Activated CD4-positive, alpha-beta T cell treated with anti-CD3 and anti-CD28 coated beads, Interleukin-2, Interleukin-6, amounts not matched to agents 100 ng/mL and 50 ng/mL, durations not matched to agents 16 hours and 8 hours (primary cell): ENCODE measurements at regions not wholly inside any gene's neighbourhood (a gene's known extent, or its start where the extent isn't known, plus 50 kb on each side); places are given as distances from the start of the nearest gene placed in this dataset.

Experiments used
- DNase-seq: peaks from one replicate; pipeline ENCODE4 v3.0.0-alpha.2; 2020

DNA sequence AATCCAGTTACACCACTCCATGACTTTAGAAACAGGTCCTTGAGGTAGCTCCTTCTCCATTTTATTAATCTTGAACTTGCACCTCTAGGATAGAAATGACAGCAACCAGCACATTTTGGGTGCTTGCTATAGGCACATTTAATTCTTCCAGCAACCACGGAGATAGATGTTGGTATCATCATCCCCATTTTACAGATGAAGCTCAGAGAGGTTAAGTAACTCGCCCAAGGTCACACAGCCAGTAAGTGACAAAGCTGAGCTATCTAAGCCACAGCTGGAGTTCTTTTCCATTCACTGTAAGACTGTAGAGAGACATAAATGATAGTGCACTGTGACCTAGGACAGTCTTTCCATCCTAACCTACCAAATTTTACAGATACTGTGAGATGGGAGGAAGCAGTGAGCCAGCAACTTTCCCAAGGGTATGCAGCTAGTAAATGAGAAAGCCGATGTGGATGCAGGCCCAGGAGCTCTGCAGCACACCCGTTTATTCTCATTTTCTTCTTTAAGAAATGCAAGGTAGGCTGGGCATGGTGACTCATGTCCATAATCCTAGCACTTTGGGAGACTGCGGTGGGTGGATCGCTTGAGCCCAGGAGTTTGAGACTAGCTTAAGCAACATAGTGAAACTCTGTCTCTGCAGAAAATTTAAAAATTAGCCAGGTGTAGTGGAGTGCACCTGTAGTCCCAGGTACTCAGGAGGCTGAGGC lies 103.2 kb downstream of the TBX5 start:
- DNase-seq, result no peak

DNA sequence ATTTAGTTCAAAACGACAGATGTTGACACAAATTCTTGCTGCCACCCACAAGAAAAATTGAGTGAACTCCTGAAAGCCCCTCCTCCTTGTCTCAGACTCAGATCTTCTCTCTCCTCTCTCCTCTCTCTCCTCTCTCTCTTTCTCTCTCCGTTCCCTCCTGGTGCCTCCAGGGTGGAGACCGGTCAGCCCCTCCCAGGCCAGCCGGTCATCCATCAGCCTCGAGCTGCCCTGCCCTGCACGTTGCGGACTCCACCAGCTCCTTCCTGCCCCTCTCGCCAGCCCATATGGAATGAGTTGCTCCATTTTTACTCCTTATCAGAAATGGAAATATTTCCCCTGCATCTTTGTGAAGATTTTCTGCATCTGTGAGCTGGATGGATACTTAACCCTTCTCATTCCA lies 103.8 kb downstream of the TBX5 start:
- DNase-seq, result no peak

DNA sequence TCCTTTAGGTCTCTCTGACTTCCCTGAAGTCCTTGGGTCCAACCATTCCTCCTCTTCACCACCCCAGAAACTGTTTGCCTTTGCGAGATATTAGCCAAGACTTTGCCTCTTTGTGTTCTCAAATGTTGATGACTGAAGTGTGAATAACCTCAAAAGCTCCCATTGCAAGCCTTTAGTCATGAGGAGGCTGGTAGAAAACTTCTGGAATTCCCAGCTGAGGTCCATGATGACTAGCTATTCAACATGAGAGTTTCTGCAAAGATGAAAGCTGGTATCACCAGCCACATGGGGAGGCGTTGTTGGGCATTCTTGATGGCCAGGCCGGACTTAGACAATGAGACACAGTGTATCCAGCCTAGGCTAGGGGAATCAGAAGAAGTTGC lies 111.7 kb downstream of the TBX5 start:
- DNase-seq, result no peak

DNA sequence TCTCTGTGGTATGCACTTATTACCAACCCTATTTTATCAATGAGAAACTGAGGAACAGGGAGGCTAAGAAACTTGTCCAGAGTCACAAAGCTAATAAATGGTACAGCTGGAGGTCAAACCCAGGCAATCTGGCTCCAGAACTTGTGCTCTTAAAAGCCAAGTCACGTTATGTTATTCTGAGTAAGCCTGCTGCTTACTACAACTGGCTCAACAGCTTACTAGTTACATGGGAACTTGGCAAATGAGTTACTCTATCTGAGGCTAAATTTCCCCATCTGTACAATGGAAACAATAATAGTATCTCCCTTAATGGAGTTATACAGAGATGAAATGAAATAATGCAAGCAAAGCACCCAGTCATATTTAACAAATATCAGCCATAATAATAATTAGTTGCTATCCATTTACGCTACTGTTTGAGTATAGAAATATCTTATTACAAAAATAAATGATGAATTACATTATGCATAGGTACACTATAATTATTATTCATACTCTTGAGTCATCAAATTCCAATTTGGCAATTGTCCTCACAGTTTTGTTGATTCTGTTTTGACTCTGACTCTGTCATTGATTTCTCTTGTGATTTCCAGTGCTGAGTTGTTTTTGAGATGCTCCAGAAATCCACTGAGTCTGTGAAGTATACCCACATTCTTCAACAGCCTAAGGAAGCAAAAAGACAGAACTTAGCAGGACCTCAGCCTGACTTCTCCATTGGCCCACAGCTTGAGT lies 112.2 kb downstream of the TBX5 start:
- DNase-seq, result no peak

DNA sequence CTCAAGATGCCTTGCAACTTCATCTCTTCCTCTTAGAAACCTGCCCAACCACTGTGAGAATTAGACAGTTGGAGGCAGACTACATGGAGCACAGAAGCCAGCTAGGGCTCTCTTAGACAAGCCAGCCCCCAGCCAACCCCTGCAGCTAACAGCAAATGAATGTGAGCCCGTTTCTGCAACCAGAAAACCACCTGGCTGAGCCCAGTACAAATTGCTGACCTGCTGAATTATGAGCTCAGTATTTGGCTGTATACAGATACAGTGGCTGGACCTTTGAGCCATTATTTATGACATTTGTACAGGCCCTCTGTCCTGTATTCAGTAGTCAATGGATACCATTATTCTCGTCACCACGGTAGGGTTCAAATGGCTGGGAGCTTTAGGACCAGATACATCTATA lies 112.9 kb downstream of the TBX5 start:
- DNase-seq, result no peak

DNA sequence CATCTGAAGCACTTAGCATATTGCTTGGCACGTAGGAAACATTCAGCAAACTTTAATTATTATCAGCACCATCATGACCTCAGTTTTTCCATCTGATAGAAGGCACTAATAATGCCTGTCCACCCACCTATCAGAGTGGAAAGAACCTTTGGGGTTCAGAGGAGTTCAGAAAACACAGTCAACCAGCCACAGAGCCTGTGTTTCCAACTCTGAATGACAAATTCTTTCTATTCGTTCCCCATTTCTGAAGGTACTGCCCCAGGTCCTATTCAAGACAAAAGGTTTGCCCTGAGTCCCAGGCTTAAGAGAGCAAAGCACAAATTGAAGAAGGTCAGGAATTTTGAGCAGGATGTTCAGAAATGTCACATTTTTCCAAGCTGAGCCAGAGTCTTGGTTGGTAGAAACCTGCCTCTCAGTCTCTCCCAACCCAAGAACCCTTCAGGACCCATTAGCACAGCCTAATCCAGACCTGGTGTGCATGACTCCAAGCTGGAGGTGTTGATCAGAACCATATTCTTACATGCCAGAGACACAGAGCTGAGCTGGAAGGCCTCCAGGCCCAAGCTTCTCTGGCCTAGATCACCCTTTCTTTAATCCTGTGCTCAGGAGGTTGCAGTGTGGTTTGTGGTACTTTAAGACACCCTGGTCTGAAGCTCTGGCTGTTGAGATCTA lies 114.4 kb downstream of the TBX5 start:
- DNase-seq, result no peak

DNA sequence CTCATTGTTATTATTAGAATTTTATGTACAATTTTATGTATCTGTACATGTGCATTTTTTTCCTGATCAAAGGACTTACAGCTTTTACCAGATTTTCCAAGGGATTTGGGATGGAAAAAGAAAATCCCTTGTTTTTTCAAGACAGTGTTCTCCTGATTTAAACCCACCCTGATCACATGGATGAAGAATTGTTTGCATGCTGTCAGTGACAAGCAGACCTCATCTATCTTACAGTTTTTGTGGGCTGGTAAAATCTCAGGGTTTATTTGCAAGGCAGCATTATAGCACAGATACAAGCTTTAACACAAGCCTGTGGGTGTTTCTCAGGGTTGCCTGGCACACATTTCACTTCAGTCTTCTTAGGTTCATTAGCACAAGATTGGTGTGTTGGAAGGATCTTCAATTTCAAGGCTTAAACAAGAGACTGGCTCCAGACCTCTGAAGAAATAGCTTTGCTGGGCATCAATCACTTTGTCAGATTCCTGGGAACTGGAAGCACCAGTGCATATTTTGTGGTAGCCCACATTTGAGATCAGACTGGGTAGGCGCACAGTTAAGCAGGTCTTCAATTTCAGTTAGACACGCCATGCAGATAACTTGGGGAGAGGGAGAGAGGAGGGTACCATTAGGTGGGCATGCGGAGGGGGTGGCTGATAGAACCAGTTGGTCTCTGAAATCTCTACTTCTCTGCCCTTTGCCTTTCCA lies 118.0 kb downstream of the TBX5 start:
- no peak for DNase-seq

DNA sequence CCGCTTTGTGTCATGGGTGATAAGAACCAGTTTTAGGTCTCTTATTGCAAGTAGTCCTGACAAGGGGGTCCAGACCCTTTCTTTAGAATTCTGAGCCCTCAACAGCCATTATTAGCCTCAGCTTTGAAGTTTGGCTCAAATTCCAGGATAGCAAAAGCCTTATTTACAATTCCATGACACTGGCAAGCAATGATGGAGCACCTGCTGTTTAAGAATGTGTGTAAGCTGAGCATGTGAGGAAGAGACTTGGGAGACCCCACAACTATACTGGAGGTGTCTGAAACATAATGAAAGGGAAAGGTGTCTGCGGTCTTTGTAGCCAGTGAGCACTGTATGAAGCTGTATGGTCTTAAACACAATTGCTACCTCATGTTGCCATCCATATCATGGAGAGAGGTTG lies 119.8 kb downstream of the TBX5 start:
- no peak for DNase-seq

DNA sequence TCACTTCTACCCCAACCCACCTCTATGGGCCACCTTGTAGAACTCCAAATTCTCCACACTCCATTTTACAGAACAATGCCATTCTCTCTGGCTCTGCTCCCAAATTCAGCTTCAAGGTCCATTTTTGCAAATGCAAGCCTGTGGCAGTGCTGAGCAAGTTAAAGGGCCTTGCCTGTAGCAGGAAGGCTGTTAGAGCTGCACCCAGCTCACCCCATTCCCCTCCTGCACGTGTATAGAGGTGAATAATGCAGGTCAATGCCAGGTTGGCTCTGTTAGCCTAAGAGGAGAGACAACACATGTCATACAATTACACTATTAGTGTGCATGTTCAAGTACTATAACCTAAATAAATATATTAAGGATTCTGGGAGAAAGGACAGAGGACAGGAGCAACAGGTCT lies 120.4 kb downstream of the TBX5 start:
- DNase-seq, result no peak

DNA sequence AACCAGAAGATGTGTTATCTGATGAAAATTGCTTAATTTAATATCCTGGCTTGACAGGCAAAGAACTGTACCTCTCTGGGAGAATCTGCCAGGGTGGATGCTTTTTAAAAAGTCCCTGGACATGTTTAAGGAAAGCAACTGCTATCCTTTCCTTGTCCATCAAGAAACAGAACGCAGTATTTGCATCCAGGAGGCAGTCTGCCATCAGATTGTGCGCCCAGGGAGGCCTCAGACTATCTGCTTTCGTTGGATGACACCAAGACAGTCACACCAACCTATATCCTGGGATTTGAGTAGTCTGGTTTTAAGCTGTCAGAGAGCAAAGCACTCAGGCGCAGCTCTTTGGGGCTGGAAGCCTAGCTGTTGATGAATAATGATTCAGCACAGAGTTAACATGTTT lies 121.9 kb downstream of the TBX5 start:
- DNase-seq, result no peak

DNA sequence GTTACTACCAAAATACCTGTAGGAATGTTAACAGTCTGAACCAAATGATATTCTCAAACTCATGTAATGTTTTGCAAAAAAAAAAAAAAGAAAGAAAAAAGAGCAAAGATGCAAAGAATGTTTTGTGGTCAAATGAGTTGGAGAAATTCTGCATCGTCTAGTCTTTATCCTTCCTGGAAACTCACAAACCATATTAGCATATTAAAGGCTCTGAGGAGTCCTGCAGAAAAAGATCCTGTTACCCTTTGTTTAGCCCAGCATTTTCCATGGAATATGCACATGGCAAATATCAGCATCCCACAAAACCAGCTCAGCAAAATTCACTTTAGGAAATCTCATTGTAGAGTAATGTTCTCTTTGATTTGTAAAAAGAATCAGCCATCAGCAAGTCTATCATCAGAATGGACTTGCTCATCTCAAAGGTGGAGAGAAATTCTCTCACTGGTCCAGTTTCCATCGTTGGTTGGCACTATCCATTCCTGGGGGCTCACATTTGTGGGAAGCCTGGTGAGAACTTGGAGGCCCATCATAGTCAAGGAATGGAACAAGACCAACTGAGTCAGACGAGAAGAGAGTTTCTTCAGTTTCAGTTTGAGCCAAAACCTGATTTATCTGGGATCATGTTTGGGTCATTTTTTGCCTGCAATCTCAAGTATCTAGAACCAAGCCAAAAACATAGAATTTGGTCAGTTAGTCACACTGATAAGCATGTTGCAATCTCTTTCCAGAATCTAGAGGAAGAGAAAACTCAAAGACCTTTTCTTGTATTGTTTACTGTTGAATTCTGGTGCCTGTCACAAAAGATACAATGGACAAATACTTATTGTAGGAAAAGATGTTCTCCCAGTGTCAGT lies 129.8 kb downstream of the TBX5 start:
- no peak for DNase-seq

DNA sequence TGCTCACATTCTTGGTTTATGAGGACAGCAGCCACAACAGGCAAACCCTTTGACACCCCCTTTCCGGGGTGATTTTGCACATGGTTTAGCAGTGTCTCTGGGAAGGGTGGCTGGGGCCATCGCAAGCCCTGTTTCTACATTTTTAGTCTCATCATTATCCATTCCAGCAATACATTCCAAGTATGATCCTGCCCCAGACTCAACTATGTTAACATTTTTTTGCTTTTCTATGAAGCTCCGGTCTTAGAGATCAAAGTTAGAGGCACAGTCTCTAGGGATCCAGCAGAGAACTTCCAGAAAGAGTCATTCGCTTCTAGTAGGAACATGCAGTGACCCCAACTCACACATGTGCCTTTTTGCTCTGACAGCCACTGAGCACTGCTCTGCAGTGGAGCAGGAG lies 130.9 kb downstream of the TBX5 start:
- no peak for DNase-seq

DNA sequence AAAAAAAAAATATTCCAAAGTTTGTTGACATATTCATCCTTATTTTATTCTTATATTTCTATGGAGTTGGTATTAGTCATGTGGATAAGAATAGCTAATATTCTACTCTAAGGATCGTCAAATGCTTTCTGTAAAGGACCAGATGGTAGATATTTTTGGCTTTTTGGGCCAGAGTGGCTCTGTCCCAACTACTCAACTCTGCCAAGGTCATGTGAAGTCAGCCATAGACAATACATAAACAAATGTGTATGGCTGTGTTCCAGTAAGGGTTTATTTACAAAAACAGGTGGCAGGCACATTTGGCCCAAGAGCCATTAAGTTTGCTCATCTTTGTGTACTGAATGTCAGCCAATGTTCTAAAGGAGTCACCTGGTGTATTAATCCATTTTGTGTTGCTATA lies 131.8 kb downstream of the TBX5 start:
- DNase-seq, result no peak

DNA sequence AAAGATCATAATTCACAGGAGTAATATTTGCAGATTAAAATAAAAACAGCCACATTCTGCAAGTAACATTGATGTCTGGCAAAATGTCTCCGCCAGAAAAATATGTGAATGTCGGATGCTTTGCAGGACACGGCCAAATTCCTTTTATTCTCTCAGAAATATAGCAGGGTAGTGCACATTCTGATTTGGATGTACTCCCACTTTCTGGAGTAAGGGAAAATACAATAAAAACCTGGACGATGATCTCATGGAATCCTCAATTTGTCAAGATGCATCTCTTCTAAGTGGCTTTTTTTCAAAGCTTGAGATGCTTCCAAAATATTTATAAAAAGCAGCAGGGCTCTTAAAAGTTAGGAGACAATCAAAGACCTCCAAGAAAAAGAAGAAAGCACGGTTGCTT lies 133.3 kb downstream of the TBX5 start:
- no peak for DNase-seq

DNA sequence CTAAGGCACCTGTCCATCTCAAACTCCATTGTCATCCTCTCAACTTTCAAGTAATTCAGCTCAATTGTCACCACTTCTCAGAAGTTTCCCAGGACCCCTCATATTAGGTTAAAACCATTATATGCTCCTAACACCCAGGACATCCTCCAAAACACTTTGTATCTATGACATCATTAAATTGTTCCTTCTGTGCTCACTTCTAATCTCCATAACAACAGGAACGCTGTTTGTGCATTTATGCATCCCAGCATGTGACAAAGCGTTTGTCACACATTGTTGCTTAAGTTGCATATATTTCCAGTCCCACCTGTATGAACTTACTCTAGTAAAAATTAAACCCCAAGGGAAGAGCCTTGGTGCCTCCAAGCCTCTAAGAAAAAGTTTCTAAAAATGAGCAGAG lies 133.9 kb downstream of the TBX5 start:
- no peak for DNase-seq

DNA sequence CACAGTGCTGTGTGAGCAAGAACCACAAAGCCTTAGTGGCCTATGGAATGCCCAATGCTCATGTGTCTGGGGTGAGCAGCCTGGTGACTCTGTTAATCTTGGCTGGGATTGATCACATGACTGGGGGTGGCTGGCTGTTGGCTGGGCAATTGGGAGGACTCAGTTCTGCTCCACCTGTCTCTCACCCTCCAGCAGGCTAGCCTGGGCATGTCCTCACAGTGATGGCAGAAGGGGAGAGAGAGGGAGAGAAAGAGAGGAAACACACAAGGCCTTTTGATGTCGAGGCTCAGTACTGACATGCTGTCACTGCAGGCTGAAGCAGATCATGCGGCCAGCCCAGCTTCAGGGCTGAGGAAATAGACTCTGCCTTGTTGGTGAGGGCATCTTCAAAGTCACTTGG lies 136.8 kb downstream of the TBX5 start:
- no peak for DNase-seq

DNA sequence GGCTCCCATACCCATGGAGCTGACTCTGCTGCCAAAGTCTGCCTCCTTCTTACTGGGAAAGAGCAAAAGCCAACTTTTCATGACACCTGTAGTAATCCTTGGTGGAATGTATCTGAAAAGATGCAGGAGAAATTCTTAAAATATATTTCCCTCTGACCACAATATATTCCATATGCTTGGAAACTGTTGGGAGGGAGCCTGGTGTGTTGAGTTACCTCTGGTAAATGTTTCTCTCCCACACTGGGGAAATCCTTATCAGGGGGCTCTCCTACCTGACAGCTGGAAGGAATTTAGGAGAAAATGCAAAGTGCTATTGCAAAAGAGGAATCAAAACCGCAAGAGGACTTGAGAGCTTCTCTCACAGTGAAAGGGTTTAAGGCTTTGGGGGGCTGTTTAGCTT lies 139.4 kb downstream of the TBX5 start:
- no peak for DNase-seq

DNA sequence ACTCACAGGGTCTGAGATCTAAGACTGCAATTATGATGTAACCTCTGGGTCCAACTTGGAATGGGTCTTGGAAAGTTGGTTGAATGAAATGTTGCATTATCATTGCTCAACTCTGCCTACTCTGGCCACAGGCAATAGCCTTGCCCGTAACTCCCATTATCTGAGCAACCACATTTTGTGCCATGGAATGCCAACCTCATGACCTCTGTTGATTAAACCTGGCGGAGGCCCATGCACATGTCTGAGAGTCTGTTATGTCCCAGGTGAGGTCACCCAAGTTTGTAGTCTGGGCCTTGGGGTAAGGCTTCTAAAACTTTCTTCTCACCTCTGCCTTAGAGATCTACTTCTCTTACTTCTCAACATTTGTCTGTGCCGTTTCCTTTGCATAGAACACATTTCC lies 140.9 kb downstream of the TBX5 start:
- DNase-seq, result no peak

DNA sequence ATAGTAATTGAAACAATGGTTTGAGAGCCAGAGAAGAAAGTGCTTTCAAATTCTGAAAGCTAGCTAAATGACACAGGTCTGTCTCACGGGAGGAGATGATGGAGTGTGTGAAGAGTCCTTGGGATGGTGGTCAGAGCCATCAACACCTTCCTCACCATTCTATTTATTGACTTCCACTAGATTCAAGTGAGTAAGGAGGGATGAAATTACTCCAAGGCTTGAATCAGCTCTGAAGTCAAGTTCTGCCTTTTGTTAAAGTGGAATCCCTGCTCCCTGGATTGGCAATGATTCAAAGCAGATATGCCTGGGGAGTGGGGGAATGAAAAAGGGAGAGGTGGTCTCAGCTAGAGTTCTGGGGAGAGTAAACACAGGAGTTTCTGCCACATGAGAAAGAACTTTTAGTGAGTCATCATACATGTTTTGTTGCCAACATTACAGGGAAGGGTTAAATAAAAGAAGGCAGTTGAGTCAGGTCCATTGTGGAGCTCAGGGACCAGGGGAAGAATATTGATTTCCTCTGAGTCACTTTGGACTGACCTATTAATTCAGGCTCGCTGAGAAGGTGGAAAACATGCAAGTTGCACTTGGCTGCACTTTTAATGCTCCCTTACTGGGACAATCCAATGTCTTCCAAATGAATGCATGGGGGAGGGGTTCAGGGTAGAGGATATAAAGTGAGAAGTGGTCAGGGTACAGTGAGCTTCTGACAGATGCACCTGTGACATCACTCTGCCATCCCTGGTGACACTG lies 142.7 kb downstream of the TBX5 start:
- no peak for DNase-seq

DNA sequence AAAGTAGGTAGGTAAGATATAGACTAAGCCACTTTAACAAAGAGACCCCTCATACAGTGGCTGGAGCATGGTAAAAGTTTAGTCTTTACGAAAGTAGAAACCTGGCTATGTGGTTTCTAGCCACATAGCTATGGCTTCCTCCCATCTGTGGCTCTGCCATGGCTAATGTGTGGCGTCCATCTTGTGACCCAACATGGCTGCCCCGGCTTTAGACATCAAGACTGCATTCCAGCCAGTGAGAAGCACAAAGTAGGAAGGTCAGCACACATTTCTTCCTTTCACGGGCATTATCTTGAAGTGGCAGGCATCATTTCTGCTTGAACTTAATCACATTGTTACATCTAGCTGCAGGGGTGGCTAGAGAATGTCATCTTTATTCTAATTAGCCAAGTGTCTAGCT lies 148.3 kb downstream of the TBX5 start:
- DNase-seq, result no peak

DNA sequence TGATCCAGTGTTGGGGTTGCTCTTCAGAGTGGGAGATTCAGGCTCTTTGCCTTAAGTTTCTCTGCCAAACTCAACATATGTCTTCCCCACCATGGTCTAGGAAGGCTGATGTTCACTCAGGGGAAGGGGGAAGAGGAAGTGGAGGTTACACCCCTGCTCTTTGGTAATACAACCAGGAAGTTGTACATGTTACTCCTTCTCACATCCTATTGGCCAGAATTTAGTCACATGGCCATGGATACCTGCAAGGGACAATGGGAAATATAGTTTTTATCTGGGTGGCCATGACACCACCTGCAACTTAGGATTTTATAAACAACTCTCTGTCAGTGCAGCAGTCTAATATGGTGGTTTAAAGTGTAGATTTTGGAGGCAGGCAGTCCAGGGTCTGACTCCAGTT lies 150.9 kb downstream of the TBX5 start:
- DNase-seq, result no peak
